ENCODE measurements at regions not wholly inside any gene's neighbourhood (a gene's known extent, or its start where the extent isn't known, plus 50 kb on each side); places are given as distances from the start of the nearest gene placed in this dataset.

DNA sequence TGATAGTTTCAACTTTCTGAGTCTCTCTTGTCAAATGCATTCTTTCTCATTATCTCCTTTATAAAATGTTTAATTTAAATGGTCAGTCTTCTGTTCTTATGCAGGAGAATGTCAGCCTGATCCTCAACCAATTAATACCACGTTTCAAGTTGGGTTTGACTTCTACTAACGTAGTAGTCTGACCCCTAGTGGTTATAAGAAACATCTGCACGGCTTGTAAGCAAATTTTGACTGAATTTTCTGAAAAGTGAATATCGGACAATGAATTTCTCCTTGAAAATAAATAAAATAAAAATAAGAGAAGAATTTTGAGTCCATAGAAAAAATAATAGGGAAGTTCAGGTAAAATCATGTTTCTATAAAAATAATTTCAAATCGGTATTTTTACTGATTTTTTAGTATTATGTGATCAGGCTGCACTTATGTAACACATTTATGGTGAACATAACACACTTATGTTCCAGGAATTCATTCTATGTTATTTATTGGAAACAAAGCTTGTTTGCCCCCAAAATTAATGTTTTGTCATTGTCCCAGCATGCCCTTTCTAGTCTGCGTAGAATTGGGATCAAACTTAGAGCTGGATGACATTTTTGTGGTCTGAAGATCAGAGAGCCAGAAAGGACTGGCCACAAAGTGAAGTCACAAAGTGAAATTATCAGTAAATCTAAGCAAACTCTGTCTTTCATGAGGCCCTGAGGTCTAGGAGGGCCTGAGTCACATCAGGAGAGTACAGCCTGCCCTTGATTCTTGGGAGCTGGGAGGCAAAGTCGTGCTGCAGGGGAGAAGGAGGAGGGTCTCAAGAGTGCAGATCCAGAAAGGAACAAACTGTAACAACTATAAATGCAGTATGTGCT, 101.2 kb upstream of the STXBP6 start:
- DNase-seq (ENCODE audit: low spot score), result peak; percentile 68

DNA sequence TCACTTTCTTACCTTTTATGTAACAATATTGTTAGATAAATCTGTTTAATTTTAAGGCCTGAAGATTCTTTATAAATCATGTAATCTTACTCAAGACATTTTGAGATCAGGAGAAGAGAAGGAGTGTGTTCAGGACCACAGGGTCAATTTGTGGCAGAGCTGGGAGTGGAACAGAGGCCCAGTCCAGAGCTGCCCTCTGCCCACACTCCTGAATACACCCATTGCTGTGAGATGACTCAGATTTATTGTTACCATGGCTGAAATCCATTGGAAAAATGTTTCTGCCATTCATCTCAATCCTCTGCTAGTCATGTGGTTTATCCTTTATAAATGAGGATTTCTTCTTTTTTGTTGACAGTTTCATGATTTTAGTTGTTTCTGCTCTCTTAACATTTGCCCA, 100.5 kb upstream of the STXBP6 start:
- DNase-seq (ENCODE audit: low spot score), result peak; percentile 1

DNA sequence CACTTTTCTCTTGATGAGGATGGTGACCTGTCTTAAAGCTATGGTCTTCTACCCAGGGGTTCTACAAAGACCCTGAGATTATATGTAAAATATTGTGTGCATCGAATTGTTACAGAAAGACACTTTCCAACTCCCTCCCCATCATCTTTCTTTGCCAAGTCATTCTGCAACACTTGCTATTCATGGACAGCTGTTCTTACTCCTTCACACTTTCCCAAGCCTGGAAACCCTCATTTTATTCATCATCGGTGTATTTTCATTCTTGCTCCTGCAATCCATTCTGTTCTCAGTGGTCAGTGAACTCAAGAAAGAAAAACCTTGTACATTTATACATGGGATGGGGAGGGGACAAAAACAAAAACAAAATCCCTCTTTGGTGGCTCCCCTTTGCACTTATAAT, 90.5 kb upstream of the STXBP6 start:
- DNase-seq (ENCODE audit: low spot score), result no peak

DNA sequence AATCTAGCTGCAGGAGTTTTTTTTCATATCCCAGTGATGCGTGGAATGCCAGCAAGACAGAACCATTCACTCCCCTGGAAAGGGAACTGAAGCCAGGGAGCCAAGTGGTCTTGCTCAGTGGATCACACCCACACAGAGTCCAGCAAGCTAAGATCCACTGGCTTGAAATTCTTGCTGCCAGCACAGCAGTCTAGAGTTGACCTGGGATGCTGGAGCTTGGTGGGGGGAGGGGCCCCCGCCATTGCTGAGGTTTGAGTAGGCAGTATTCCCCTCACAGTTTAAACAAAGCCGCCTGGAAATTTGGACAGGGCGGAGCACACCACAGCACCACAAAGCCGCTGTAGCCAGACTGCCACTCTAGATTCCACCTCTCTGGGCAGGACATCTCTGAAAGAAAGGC, 86.9 kb upstream of the STXBP6 start:
- no peak for DNase-seq (ENCODE audit: low spot score)

DNA sequence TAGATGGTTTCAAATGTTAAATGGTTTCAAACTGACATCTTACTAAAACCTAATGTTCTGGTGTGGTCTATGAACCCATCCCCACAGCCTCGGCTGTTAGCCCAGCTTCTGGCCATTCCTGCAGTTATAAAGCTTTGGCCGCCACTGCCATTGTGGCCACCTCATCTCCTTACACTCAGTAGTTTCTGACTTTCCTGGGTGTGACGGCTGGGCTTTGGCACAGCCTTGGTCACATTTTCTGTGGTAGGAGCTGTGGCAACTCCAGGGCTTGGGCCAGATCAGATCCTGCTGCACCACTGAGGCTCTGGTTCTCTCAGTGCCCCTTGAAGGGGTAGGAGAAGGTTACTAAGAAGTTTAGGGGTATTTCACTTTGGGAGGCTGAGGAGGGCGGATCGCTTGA, 84.2 kb upstream of the STXBP6 start:
- DNase-seq (ENCODE audit: low spot score), result no peak

DNA sequence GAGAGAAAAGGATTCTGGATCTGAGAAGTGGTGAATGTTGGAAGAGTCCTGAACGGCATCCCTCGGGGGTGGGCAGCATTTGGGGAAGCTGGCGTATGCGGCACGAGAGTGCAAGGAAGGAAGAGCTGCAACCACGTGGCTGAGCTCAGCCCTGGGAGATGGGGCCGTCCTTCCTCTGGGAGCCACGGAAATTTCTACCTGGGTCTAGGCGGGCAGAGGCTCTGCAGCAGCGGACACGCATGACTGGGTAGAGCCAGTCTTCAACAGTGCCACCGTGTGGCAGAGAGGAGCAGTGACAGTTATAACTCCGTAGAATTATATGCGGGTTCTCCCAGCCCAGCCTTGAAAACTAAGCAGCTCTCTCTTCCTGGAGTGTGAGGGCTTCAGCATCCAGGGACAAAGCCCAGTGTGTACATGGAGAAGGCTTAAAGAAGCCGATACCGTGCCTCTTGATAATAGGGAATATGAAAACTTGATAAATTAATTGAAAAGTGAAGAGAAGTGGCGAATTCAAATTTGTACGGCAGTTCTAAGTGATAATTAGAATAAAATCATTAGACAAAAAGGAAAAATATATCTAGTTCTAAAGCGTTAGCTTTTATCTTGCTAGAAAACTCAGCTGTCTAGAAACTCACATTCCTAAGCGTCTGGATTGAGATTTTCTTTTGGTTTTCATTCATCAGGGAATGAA, 82.9 kb upstream of the STXBP6 start:
- DNase-seq (ENCODE audit: low spot score), result peak; percentile 75

DNA sequence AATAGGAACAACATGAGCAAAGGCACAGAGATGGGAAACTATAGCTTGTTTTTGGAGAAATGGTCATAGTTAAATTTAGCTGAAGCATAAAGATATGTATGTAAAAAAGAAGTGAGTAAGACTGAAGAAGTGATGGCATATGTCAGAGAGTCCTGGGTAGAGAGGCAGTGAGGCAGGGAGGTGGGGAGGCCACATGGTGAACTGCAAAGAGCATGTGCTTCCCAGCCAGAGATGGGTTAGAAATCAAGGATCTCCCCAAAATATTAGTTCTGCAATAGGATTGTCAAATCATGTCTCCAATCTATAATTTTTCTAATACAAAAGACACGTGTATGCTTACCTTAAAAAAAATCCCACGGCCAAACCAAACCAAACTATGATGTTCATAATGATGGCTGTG, 82.1 kb upstream of the STXBP6 start:
- DNase-seq (ENCODE audit: low spot score), result no peak

DNA sequence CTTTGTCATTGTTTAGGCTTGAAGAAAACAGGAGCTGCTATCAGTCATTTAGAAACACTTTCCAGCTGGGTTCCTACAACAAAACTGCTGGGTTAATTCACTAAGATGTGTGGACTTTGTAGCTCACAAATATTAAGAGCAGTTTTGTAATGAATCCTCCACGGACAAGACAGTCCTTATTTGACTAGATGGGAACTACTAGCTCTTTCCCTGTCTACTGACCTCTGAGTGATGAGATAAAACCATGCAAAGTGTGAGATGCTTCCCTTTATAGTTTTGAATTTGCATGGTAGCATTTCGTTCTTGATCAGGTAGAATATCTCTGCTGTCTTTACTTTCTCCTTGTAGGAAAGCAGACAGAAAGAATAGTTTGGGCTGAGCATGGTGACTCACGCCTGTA, 72.9 kb upstream of the STXBP6 start:
- DNase-seq (ENCODE audit: low spot score), result no peak

DNA sequence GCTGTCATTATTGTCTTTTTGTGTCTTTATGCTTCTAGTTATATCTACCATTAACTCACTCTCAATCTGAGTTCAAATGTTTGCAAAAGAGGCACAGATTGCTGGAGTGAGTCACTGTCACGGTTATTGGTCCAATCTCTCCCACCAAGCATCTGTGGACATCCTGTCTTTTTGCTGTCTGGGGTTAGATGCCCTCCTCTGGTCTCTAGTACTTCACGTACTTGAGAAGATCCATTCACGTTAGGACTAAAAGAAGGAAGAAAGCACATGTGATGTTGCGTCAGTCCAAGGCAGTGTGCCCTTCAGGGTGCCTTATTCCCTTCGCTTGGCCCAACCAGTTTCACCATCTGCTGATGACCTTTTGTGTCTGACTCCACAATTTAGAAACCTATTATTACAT, 72.3 kb upstream of the STXBP6 start:
- DNase-seq (ENCODE audit: low spot score), result peak; percentile 14

DNA sequence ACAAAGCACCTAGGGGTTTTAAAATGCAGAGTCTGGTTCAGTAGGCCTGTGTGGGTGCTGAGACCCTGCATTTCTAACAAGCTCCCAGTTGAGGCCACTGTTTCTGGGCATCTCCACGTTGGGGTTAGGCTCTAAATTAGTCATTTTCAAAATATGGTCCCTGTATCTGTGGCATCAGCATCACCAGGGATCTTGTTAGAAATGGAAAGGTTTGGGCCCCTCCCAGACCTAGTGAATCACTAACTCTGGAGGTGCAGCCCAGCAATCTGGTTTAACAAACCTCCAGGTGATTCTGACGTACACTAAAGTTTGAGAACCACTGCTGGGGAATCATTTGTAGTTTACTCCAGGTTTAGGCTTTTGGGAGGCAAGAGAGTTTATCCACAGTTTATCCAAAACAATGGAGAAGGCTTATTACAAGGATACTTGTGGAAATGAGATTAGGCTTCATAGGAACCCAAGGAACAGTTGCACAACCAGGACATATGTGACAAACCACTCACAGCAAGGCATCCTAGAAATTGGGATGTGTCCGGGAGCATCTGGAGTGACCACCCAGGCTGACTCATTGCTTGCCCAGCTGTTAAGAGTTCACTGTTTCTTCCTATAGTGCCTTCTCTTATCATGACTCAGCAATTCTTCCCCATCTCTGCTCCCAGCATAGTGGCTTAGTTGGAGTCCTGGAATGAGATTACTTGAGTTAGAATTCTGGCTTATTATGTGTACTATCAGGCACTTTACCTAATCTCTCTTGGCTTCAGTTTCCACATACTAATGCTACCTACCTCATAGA, 71.6 kb upstream of the STXBP6 start:
- DNase-seq (ENCODE audit: low spot score), result peak; percentile 44

DNA sequence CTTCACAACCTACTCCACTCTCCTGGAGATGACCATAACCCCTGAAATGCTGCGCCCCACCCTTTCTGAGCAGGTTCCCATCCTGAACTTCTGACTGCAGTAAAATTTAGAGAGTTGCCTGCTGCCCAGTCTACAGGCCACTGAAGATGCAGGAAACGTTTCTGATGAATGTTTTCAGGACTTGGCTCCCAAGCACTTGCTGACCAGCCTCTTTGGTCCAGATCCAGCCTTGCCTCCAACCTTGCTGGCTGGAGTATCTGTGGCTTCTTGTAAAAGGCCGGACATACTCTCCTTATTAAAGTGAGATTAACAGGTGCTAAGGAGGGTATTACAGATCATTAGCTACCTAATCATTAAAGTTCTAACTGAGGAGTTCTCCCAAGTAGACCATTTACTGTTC, 70.3 kb upstream of the STXBP6 start:
- no peak for DNase-seq (ENCODE audit: low spot score)

DNA sequence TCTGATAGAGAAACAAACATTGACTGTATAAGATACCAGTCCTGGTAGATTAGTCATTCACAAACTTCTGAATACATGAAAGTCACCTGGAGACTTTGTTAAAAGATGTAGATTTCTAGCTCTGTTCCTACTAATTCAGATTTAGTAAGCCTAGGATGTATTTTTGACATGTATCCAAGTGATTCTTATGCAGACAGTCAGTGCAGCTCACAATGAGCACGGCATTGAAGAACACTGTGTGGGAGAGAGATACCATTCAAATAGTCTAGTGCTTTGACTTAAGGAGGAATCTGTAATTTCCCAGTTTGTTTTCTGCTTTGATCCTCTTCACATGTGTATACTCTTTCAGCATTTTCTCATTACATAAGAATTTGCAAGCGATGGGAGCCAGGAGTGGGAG, 68.7 kb upstream of the STXBP6 start:
- DNase-seq (ENCODE audit: low spot score), result no peak

DNA sequence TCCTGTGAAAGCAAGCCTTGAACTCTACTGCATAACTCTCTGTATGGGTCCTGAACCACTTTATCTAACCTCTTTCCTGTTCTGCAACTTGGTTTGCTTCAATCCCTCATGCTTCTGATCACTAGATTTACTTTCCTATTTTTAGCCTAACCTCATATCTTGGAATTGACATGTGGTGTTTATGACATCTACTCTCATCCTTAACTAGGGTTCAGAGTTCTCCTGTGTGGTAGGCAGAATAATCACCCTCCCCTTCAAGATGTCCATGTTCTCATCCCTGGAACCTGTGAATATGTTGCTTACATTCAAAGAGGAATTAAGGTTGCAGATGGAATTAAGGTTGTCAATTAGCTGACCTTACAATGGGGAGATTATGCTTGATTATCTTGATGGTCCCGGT, 67.4 kb upstream of the STXBP6 start:
- DNase-seq (ENCODE audit: low spot score), result no peak

DNA sequence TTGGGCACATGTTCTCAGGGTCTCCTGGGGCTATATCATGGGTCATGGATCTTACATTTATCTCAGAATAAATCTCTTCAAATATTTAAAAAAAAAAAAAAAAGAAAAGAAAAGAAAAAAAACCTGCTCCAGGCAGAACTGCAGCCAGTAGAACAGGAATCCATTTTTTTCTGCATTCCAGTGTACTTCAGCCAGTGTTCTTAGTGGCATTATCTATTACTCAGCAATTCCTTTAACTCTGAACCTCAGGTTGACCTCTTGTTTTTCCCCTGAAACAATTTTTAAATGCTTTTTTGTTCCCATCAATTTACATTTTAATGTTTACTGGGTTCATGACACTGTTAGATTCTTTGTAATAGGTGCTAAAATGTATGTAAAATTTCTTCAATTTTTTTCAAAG, 66.7 kb upstream of the STXBP6 start:
- DNase-seq (ENCODE audit: low spot score), result no peak

DNA sequence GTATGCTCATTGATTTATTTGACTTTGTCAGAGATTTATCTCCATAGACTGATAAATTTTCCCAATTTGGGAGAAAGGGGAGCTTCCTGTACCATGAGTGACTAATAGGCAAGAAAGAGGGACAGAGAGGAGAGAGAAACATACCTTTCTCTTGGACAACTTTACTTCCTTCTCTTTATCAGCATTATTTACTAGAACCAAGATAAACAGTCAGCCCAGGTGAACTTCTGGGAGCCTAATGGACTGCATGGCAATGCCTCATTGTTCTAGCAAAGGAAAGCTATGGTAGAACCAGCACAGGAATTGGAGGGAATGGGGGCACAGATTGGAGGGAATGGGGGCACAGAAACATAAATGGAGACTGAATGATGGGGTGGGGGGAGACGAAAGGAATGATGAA, 63.4 kb upstream of the STXBP6 start:
- no peak for DNase-seq (ENCODE audit: low spot score)

DNA sequence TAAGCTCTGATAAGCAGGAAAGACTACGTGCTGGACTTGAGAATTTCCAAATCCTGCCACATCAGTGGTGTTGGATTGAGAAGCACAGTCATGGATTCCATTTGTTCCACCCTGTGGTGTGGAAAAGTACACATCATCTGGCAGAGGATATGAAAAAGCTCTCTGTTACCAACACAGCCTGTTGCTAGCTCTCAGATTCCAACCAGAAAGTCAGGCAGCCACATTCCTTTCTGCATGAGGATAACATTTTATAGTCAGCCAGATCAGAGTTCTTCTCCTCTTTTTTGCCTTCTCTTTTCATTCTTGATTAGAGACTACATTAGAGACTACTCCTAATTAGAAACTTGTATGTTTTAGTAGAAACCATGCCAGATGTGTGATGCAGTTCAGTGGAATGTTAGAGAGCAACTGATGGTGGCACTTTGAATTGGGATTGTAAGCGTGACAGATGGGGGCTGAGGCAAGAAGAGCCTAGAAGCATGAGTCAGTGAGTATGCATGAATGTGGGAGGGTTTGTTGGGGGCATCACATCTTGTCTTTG, 61.2 kb upstream of the STXBP6 start:
- DNase-seq (ENCODE audit: low spot score), result peak; percentile 92

DNA sequence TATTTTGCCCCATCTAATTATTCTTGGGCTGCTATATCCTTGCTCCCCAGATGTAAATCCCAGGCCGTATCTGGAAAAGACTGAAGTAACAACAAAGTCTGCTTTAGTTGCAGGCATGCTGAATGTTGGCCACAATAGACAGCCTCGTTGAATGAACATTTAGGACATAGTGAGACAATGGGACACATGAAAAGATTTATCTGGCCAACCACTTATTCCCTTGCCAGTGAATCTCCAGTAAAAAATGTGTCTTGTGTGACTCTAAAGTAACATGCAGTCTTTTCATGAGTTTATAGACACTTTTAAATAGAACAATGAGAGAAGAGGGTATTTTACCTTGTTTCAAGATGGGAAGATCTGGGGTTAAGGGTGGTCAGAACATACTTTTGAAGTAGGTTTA, 60.2 kb upstream of the STXBP6 start:
- no peak for DNase-seq (ENCODE audit: low spot score)

DNA sequence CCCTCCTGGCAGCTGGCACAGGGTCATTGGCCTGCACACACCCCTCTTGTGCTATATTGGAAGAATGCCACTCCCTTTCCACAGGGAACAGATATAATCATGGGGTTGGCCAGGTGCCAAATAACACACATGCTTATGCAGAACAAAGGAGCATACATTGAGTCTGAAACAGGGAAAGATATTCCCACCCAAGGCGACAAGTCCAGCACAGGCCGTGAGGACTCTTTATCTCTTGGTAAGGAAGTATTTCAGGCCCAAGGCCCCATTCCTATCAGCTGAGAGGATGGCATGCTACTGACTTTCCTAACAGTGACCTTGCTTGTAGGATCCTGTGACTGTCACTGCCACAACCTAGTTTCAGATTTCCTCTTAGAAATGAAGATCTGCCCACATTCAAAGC, 59.0 kb upstream of the STXBP6 start:
- no peak for DNase-seq (ENCODE audit: low spot score)

DNA sequence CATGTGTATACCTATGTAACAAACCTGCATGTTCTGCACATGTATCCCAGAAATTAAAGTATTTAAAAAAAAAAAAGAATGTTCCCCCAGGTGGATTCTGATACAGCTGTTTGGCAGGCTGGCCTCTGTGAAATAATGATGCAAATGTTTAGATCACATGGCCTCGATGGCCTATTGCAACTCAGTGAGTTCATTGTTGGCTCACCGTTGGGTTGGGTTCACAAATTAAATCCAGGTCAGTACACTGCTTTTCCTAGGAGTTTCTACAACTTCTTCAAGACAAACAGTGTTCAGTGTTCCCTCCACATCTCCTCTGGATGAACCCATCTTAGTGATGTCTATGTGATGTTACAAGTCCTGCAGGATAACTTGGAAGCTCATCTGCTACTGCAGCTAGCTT, 58.3 kb upstream of the STXBP6 start:
- DNase-seq (ENCODE audit: low spot score), result no peak

DNA sequence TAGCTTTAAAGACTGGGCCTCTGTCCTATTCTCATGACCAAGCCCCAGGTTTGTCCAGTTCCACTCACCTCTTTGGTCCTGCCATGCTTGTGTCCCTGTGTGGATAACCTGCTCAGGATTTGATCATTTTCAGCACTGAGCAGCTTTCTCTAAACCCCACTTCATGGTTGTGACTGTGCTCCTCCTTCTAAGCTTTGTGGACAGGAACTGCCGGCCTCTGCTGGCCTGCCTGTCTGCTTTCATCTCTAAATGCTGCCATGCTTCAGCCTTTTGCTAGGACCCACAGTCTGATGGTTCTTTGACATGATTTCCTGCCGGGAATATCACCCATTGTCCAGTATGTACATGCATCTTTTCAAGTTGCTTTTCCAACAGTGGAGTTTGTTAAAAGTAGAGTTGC, 53.9 kb upstream of the STXBP6 start:
- DNase-seq (ENCODE audit: low spot score), result no peak

DNA sequence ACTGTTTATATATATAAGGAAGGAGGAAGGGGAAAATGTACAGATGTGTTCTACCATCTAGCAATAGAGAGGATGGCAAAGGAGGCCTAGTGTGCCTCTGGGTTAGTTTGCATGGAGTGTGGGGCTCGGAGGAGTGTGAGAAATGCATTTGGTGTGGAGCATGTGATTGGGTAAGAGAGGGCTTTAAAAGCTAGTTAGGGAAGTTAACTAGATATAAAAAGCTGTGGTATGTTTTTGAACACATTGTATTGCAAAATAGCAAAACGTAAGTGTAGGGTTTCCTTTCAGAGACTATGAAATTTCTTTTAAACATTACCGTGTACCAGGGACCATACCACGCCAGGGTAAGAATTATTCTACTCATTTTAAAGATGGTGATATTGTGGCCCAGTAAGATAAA, 53.3 kb upstream of the STXBP6 start:
- DNase-seq (ENCODE audit: low spot score), result no peak

DNA sequence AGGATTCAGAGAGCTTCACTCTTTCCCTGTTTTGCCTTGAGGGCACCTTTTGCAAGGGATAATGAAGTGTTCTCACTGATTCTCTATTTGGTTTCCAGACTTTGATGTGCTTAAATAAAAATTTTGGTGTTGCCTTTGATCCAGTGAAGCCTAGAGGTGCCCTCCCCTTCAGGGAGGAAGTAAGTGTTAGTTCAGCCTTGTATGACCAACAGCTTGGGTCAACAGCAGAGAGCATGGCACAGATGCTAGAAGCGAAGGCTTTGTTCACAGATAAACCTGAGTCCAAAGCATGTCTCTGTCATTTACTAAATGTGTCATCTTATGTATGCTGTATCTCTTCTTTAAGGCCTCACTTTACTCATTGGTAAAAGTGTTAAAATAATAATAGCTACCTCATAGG, 52.8 kb upstream of the STXBP6 start:
- no peak for DNase-seq (ENCODE audit: low spot score)

DNA sequence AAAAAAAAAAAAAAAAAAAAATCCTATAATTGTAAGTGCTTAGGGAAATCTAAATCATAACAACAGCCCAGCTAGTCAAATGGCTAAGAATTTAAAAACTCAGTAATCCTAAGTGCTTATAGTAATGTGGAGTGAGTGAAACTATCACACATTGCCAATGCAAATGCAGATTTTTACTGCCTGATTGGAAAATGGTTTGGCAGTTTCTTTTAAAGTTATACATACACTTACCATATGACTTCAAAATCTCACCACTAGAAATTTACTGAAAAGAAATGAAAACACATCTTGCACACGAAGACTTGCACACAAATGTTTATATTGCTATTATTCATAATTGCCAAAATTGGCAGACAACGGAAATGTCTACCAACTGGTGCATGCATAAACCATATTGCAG, 51.3 kb upstream of the STXBP6 start:
- DNase-seq (ENCODE audit: low spot score), result no peak
